ENCODE measurements at regions not wholly inside any gene's neighbourhood (a gene's known extent, or its start where the extent isn't known, plus 50 kb on each side); places are given as distances from the start of the nearest gene placed in this dataset.

DNA sequence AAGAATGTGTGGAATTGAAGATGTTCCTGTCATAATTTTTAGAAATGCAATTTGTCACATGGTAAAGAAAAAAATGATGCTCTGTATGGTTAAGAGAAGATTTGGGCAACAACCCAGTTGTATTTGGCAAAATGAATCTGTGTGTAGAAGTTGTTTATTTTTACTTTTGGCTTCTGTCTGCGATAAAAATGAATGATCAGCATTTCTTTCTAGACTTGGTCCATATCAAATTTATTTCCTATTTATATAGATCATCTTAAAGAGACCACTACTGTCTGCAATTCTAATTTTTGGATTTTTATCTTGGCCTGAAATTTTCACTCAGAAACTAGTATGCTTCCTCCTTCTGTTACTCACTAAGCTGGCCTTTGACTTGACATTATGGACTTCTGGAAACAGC lies 396.9 kb downstream of the FAM47A start:
- TF ChIP-seq, protein P1, sequence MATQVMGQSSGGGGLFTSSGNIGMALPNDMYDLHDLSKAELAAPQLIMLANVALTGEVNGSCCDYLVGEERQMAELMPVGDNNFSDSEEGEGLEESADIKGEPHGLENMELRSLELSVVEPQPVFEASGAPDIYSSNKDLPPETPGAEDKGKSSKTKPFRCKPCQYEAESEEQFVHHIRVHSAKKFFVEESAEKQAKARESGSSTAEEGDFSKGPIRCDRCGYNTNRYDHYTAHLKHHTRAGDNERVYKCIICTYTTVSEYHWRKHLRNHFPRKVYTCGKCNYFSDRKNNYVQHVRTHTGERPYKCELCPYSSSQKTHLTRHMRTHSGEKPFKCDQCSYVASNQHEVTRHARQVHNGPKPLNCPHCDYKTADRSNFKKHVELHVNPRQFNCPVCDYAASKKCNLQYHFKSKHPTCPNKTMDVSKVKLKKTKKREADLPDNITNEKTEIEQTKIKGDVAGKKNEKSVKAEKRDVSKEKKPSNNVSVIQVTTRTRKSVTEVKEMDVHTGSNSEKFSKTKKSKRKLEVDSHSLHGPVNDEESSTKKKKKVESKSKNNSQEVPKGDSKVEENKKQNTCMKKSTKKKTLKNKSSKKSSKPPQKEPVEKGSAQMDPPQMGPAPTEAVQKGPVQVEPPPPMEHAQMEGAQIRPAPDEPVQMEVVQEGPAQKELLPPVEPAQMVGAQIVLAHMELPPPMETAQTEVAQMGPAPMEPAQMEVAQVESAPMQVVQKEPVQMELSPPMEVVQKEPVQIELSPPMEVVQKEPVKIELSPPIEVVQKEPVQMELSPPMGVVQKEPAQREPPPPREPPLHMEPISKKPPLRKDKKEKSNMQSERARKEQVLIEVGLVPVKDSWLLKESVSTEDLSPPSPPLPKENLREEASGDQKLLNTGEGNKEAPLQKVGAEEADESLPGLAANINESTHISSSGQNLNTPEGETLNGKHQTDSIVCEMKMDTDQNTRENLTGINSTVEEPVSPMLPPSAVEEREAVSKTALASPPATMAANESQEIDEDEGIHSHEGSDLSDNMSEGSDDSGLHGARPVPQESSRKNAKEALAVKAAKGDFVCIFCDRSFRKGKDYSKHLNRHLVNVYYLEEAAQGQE (IDR thresholded peaks at IDR 0.05; ENCODE audit: borderline replicate concordance) = no peak
- TF ChIP-seq, protein P2, sequence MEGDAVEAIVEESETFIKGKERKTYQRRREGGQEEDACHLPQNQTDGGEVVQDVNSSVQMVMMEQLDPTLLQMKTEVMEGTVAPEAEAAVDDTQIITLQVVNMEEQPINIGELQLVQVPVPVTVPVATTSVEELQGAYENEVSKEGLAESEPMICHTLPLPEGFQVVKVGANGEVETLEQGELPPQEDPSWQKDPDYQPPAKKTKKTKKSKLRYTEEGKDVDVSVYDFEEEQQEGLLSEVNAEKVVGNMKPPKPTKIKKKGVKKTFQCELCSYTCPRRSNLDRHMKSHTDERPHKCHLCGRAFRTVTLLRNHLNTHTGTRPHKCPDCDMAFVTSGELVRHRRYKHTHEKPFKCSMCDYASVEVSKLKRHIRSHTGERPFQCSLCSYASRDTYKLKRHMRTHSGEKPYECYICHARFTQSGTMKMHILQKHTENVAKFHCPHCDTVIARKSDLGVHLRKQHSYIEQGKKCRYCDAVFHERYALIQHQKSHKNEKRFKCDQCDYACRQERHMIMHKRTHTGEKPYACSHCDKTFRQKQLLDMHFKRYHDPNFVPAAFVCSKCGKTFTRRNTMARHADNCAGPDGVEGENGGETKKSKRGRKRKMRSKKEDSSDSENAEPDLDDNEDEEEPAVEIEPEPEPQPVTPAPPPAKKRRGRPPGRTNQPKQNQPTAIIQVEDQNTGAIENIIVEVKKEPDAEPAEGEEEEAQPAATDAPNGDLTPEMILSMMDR (IDR thresholded peaks at IDR 0.05; ENCODE audit: poor library complexity, severe bottlenecking) = no peak
- TF ChIP-seq TAF1 (IDR thresholded peaks at IDR 0.05; ENCODE audit: low read depth) = no peak
